Astrocyte of the spinal cord (primary cell): ENCODE measurements at regions not wholly inside any gene's neighbourhood (a gene's known extent, or its start where the extent isn't known, plus 50 kb on each side); places are given as distances from the start of the nearest gene placed in this dataset.

ENCODE experiments used
- DNase-seq: peaks from one replicate; pipeline ENCODE4 v3.0.0; 2011; ENCODE audit warnings: low read depth, low spot score
- H3K4me3 ChIP-seq: 2 replicates; pipeline ENCODE4 v1.5.1; 2011; ENCODE audit warnings: low read depth, mild to moderate bottlenecking, low read length, moderate library complexity
- in situ Hi-C: cut with HindIII; loops from 2 replicates; pipeline ENCODE4 v1.10.0; 2017; ENCODE audit warnings: low sequenced_read_pairs
- TF ChIP-seq, protein P1 (sequence below): IDR thresholded peaks from 2 replicates; pipeline ENCODE4 v1.5.1; 2012; ENCODE audit warnings: low read depth, mild to moderate bottlenecking, low read length, inconsistent platforms

DNA sequence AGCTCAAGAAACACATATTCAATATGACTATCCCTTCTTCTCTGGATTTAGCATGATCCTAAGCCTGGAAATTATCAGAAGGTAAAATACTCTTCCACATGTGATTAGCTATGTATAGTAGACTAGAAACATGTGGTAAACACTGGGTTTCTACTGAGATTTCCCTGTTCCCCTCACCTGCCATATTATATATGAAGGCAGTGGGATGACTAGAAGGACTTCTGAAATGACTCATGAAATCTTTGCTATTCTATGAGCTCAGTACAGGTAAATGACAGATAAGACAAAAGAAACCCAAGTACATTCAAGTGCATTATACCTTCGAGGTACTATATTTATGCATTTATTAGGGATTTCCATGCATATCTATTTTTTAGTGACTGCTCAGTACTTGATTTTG lies 152.9 kb downstream of the DNAJB9 start:
- in situ Hi-C loops, result no loop called here

DNA sequence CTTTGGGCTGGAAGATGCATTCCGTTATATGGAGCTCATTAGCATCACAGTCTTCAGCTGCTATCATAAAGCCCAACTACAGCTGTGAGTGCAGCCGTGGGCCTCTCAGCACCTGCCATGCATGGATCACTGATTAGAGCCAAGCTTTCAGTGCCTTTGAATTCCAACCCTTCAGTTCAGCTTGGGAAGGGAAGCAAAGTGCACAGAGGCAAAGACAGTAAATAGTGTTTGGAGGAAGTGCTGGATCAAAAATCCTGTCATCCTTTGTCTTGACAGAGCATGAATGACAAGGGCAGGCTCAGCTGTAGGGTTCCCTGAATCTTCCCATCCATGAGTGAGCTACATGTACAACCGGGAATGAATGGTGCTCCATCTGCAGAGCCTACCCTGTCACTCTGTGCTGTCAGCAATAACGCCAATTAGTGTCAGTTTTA lies 153.7 kb downstream of the DNAJB9 start:
- in situ Hi-C loops, result no loop called here
- TF ChIP-seq, protein P1, sequence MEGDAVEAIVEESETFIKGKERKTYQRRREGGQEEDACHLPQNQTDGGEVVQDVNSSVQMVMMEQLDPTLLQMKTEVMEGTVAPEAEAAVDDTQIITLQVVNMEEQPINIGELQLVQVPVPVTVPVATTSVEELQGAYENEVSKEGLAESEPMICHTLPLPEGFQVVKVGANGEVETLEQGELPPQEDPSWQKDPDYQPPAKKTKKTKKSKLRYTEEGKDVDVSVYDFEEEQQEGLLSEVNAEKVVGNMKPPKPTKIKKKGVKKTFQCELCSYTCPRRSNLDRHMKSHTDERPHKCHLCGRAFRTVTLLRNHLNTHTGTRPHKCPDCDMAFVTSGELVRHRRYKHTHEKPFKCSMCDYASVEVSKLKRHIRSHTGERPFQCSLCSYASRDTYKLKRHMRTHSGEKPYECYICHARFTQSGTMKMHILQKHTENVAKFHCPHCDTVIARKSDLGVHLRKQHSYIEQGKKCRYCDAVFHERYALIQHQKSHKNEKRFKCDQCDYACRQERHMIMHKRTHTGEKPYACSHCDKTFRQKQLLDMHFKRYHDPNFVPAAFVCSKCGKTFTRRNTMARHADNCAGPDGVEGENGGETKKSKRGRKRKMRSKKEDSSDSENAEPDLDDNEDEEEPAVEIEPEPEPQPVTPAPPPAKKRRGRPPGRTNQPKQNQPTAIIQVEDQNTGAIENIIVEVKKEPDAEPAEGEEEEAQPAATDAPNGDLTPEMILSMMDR, result no peak
- no peak for DNase-seq
- no peak overlapping the region for H3K4me3 ChIP-seq

More for the DNA sequence above, 152.9 kb downstream of the DNAJB9 start:
- H3K4me3 ChIP-seq, result no peak overlapping the region
- TF ChIP-seq, protein P1, result no peak
- no peak for DNase-seq

DNA sequence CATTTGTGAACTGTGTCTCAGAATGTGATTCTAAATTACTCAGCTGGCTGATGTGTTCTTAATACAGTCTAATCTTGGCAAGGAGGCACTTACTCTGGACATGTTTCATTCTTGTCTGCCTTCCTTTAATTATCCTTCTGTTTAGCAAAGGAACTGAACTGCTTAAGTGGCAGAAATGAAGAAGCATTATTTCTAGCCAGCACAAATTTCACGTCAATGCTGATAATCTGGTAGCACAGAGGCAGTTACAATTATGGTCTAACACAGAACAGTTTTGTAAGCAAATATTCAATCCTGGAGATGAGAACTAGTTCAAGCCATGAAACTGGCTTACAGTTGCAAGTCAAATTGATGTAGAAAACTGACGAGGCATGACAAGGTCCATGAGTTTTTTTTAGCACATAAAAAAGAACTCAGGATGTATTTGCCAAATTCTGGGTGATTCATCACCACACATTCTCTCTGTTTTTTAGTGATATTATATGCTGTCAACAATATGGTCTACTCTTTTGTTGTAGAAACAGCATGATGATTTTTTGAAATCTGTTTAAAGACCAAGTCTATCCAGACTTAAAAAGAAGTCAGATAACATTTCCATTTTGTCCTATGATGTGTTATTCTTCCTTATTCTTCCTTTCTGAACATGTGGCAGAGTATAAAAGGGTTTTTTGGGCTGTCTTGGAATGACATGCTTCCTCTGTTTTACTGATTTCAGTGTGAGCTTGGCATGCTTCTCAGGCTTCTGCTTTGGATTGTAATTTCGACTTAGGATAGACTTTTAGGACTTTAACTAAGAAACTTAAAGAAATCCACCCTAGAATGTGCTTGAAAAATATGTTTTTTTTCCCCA lies 154.8 kb downstream of the DNAJB9 start:
- no peak overlapping the region for H3K4me3 ChIP-seq
- in situ Hi-C loops, result no loop called here
- peak; percentile 3 for DNase-seq
- TF ChIP-seq, protein P1, result no peak

DNA sequence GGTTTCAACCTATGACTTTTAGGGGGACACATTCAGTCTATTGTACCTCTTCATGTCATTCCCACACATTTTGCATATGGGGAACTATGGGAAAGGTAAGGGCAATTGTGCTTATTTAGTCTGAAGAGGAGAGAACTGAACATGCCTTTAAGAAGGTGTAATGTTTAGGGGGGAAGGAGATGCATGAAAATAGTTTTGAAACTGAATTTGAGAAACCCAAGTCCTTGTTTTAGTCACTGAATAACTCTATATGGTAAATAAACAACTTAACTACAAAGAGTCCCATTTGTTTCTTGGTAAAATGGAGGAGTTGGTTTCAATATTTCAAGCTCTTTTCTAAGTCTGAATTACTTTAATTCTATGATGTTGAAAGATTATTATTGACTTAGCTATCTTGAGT lies 166.1 kb downstream of the DNAJB9 start:
- DNase-seq, result no peak
- in situ Hi-C loops, result no loop called here
- TF ChIP-seq, protein P1, result no peak
- H3K4me3 ChIP-seq, result no peak overlapping the region

DNA sequence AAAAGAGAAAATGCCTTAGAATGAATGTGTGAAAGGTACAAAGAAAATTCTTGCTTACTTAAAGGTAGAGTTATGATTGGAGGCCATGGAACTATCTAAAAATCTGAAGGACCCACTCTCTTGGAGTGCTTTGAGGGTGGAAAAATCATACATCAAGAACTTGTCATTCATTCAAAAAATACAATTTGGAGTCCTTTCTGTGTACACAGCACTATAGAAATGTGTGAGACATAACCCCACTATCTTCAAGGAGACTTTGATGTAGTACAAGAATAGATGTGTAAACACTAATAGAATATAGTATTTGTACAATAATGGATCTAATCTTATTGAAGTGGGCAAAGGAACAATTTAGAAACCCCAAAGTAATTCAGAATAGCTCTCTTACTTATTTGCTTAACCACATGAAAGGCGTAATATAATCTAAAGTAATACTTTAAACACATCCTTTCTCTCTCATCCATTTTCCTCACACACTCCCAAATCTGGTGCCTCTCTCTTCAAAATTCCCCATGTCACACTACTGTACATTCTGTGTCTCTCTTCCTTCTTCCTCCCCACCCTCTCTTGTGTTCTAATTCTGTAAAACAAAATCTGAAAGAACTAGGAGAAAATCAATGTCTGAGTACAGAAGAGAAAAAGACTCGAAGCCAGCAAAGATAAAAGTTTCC lies 166.7 kb downstream of the DNAJB9 start:
- DNase-seq, result no peak
- no peak overlapping the region for H3K4me3 ChIP-seq
- in situ Hi-C loops, result no loop called here
- TF ChIP-seq, protein P1, result no peak

DNA sequence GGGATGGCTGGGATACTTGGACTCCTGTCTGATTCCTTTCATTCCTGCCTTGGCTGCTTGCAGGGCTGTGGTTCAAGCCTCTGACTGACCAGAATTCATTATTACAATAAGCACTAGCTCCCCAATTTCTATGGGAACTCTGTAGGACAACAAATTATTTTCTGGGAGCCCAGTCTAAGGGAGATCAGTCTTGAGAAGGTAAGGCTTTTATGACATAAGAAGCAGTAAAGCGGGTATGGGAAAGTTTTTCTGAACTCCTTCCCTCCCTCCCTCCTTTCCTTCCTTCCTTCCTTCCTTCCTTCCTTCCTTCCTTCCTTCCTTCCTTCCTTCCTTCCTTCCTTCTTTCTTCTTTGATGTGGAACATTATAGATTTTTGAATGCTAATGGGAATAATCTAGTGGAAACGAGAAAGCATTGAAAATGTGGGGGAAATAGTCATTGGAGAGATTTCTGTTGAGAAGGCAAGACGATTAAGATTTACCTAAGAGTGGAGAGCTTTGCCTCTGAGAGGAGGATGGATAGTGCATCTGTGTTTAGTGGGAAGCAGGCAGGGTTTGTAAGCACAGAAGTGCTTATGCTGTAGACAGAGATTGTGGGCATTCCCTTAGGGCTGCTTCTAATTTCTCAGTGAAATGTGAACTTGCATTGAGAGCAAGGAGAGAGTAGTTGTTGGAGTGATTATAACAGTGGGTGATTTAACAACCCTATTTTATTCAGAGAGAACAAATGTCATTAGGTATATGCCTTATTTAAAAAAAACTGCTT lies 201.5 kb downstream of the DNAJB9 start:
- in situ Hi-C loops, result no loop called here
- TF ChIP-seq, protein P1, result no peak
- H3K4me3 ChIP-seq, result no peak overlapping the region
- DNase-seq, result no peak
